Esophagus mucosa (tissue), 1 donor: ENCODE measurements at regions not wholly inside any gene's neighbourhood (a gene's known extent, or its start where the extent isn't known, plus 50 kb on each side); places are given as distances from the start of the nearest gene placed in this dataset.

ENCODE experiments used
- ATAC-seq: fragments of 200-7000 bp; cut with Tn5 transposase; one replicate; pipeline ENCODE4 v1.9.1; 2020
- donor health status: DM: yes; HTN: yes; CAD: no.

DNA sequence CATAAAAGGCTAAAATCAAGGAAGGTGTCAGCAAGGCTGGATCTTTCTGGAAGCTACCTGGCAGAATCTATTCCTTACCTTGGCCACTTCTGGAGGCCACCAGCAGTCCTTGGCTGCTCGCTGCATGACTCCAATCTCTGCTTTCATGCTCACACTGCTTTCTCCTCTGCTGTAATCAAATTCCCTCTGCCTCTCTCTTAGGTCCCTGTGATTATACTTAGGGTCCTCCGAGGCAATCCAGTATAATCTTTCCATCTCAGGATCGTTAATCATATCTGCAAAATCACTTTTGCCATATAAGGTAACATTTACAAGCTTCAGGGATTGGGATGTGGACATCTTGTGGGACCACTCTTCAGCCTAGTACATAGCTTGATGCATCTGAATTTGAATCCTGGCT is 110.7 kb upstream of the IVNS1ABP start:
- ATAC-seq: no peak

- ATAC-seq: no peak
Measured at GRCh38 chr1:185427264-185427663, 110.2 kb upstream of the IVNS1ABP start.

GRCh38 chr1:185426848-185427247 is 109.8 kb upstream of the IVNS1ABP start:
- no peak for ATAC-seq

GRCh38 chr1:185425163-185425562 is 108.1 kb upstream of the IVNS1ABP start:
- no peak for ATAC-seq

- no peak for ATAC-seq
Measured at GRCh38 chr1:185421485-185422107, 104.6 kb upstream of the IVNS1ABP start.

GRCh38 chr1:185420588-185421081 is 103.6 kb upstream of the IVNS1ABP start:
- no peak for ATAC-seq

DNA sequence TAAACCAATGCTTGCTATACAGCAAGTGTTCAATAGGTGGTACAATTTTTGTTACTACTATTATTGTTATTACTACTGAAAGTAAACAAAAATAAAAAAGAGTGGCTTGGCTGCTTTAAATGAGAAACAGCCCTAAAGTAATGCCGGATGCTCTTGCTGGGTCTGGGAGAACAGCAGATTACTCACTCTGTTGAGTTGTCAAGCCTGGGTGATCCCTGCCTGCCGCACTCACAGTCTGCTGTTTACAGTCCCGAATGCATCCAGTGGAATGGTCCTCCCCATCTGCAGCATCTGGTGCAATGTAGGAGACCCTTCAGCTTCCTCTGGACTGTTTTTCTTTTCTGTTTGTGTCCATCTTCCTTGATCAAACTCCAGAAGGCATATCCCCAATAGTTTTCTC is 102.7 kb upstream of the IVNS1ABP start:
- ATAC-seq: no peak

DNA sequence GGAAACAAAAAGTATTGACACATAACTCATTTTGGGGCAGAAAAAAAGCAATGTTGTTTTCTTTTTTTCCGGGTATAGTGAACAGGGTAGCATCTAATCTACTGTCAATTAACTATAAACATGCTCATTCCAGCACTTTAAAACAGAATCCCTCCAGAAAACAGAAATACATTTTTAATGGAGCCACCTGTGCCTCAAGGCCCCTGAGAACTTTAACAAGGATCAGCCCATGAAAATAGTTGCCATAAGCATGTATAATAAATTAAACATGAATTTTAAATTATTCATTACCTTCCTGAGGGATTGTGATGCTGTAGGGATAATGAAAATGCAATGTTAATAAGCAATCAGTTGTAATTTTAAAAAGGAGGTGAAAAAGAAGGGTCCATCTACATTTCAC is 101.4 kb upstream of the IVNS1ABP start:
- no peak for ATAC-seq

GRCh38 chr1:185412385-185413087 is 95.5 kb upstream of the IVNS1ABP start:
- peak; percentile 99 for ATAC-seq

DNA sequence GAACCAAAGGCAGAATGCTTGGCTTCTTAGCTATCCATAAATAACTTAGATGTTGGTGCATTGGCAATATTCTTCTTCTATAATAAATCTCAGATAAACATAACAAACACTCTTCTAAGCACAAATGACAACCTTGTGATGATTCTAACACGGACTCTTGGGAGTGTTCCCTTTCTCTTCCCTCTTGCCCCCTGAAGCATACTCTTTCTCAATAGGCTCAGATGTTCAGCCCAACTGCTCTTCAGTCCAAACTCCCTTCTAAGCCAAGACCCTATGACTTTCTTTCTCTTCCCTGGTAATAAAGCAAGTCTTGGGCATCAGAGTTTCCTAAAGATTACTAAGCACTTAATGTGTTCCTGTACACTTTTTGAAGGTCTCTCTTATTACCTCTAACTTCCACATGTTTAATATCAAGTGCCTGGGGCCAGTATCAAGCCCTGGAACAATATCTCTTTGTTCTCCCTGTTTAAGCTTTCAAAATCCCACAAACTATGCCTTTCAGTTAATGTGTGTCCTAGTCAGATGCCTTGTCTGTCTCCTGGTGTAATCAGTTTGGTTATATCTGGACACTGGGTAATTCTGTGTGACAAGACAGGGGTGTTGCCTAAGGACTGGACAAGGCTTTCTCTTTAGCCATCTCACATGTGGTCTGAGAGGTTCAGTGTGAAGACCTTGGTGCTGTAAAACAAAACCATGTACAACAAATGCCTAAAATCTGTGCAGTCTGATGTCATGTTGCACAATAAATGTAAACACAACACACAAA is 92.9 kb upstream of the IVNS1ABP start:
- ATAC-seq: no peak

GRCh38 chr1:185409345-185409744 is 92.3 kb upstream of the IVNS1ABP start:
- no peak for ATAC-seq

GRCh38 chr1:185408700-185409270 is 91.7 kb upstream of the IVNS1ABP start:
- ATAC-seq: no peak

DNA sequence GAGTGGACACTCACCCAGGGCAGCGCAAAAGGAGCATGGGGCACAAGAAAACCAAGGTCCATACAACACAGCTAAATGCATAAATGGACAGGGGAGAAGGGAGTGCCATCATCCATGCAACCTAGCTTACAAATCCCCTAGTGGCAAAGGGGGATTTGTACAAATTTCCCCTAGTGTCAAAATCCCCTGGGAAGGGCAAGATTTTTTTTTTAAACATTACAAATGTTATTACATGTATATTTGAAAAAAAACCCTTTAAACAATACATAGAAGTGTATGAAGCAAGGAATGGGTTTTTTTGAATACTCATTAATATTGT is 89.6 kb upstream of the IVNS1ABP start:
- ATAC-seq: no peak

GRCh38 chr1:185406006-185406690 is 89.1 kb upstream of the IVNS1ABP start:
- no peak for ATAC-seq

DNA sequence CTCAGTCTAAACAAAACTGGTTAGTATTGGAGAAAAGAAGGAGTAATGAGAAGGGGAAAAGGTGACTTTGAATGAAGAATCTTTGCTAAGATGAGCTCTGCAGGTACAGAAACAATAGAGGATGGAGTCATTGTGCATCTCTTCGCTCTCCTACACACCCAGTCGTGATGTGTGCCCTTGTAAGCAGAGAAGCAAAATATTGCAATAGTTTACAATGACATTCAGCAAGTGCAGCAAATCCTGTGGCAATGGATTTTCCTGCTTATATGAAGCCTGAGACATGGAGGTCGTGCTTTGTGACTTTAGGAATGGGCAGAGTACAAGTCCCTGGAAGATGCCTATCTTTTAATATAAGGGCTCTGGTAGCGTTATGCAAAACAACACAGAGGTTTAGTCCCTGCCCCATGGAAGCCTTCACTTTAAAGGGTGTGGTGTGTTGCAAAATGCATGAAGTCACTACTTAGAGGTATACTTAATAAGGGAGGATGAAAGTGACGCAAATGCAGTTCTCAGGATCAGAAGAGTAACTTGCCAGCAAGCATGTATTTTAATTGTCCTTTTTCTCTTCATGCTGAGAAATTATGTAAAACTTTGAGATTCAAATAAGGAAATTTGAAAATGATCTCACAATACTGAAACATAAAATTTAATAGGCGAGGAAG is 88.0 kb upstream of the IVNS1ABP start:
- peak; percentile 93 for ATAC-seq

DNA sequence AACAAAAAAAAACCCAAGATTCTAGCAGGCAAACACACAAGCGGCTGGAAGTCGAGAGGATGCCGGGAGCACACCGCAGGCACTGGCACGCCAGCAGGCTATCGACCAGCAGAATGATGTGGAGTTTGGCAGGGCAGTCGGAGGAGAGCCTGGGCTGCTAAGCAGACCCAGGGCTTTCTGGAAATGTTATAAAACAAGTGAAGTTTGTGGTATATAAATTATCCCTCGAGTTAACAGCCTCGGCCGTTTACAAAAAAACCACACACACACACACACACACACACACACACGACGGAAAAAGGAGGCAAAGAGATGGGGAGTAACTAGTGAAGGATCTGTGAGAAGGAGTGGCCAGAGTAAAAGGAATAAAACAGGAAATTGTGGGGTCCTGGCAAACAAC is 87.2 kb upstream of the IVNS1ABP start:
- peak; percentile 39 for ATAC-seq

DNA sequence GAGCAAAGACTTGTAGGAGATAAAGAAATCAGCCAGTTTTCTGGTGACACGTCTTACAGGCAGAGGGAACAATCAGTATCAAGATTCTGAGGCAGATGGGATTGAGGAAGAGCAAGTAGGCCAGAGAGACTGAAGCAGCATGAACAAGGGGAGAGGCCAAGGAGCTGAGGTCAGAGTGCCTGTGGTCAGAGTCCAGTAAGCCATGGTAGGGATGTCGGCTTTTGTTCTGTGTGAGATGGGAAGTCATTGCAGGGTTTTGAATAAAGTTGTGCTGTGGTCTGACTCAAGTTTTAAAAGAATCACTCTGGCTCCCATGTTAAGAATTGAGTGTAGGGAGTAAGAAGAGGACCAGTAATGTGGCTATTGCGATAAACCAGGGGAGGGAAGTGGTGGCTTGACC is 85.9 kb upstream of the IVNS1ABP start:
- ATAC-seq: no peak

DNA sequence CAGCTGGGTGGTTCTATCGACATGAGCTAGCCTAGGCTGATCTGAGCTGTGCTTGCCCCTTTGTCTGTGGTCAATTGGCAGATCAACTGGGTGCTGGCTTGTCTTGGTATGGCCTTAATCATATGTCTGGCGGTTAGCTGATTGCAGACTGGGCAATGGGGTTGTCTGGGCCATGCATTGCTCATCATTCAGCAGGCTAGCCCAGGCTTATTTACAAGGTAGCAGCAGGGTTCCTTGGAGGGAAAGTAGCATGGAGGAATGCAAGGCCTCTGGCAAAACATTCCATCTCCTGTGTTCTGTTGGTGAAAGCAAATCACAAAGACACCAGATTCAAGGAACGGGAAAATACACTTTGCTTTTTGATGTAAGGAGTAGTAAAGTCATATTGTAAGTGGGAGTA is 84.0 kb upstream of the IVNS1ABP start:
- peak; percentile 29 for ATAC-seq

- ATAC-seq: no peak
Measured at GRCh38 chr1:185400052-185400451, 83.0 kb upstream of the IVNS1ABP start.

DNA sequence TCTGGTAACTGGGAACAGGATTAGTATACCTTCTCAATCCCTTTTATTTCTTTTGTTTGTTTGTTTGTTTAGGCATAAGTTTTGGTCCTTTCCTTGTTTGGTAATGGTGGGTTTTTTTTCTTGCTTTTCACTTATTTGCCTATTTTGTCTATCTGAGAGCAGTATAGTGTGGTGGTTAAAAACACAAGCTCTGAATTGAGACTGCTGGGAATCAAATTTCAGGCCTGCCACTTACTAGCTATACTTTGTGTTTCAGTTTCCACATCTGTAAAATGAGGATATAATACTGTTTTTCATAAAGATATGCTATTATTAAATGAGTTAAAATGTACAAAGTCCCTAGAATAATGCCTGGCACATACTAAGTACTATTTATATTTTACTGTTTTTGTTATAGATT is 81.6 kb upstream of the IVNS1ABP start:
- no peak for ATAC-seq

DNA sequence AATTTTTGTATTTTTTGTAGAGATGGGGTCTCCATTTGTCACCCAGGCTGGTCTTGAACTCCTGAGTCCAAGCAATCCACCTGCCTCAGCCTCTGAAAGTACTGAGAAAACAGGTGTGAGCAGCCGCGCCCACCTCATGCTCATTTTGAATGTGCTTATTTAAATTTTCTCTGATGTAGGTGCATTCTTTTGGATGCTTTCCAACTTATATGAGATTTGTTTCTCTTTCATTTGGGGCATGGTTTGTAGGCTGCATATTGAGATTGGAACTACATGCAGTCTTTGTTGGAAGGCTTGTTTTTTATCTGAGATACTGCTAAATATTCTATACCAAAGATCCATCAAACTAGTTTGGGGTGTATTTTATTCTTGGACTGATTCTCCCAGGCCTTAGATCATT is 81.0 kb upstream of the IVNS1ABP start:
- no peak for ATAC-seq

DNA sequence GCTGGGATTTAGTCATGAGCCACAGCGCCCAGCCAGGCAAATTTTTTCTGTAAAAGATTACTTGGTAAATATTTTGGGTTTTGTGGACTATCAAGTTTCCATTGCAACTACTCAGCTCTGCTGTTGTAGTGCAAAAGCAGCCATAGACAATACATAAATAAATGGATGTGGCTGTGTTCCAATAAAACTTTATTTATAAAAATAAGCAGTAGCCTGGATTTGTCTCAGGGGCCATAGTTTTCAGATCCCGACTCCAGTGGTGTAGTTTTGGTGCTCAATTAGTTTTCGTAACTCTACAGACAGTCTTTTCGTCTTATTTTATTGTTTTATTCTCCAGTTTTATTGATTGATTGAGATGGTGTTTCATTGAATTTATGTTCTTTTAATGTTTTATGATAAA is 80.1 kb upstream of the IVNS1ABP start:
- ATAC-seq: no peak
